ENCODE measurements at regions not wholly inside any gene's neighbourhood (a gene's known extent, or its start where the extent isn't known, plus 50 kb on each side); places are given as distances from the start of the nearest gene placed in this dataset.
"Not testable (repeated sequence)": the region's sequence is repeated elsewhere in the genome, so short reads cannot be mapped to it uniquely, and the experiment has no call there.

GRCh38 chr2:89840175-89840574, 1148.7 kb downstream of the RPIA start:
- H3K27me3 Mint-ChIP-seq; H3K4me3 Mint-ChIP-seq; DNase-seq; H3K27ac Mint-ChIP-seq; H3K4me1 Mint-ChIP-seq; intact Hi-C loops (cut with DNase I, micrococcal nuclease); ATAC-seq; CTCF ChIA-PET; POLR2A ChIA-PET: not testable (repeated sequence)
- H3K9me3 Mint-ChIP-seq (ENCODE audit: low read depth), result peaks cover 35% of the 10 kb centered on the region
- peaks cover 26% of the 10 kb centered on the region for H3K36me3 Mint-ChIP-seq (ENCODE audit: low read depth)

DNA sequence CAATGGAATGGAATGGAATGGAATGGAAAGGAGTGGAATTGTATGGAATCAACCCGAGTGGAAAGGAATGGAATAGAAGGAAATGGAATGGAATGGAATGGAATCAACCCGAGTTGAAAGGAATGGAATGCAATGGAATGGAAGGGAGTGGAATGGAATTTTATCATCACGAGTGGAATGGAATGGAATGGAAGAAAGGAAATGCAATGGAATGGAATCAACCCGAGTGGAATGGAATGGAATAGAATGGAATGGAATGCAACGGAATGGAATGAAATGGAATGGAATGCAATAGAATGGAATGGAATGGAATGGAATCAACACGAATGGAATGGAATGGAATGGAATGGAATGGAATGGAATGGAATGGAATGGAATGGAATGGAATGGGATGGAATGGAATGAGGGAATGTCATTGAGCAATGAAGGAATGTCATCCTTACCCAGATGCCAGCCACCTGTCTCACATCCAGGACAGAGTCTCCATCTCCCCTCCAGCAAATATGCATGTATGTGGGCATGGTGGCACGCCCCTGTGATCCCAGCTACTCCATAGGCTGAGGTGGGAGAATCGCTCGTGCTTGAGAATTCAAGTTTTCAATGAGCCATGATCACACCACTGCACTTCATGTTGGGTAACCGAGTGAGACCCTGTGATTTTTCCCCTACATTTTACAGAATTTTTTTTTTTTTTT, 1149.5 kb downstream of the RPIA start:
- CTCF ChIA-PET; POLR2A ChIA-PET; H3K27ac Mint-ChIP-seq; H3K4me3 Mint-ChIP-seq; ATAC-seq; intact Hi-C loops (cut with DNase I, micrococcal nuclease); H3K4me1 Mint-ChIP-seq; DNase-seq; H3K27me3 Mint-ChIP-seq: not testable (repeated sequence)
- Mint-ChIP-seq H3K9me3 (ENCODE audit: low read depth) (peaks cover 29% of the 10 kb centered on the region), H3K36me3 (ENCODE audit: low read depth) (peaks cover 23% of the 10 kb centered on the region)

DNA sequence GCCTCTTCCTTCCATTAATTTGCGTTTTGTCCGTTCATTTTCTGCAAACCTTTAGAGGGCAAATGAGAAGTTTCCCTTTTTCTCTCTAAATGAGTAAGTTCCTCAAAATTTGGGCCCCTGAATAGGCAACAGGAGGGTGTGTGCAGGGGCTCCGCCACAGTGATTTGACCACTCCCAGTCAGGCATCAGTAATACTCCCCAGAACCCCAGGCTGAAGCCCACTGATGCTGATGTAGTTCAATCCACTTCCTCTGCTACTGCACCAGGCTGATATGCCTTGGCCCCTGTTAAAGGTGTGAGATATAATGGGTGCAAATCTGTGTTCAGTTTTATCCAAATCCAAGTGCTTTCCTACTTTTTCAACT, 1150.0 kb downstream of the RPIA start:
- ChIA-PET CTCF (no interaction called here), POLR2A (no interaction called here)
- peaks cover 25% of the 10 kb centered on the region for H3K9me3 Mint-ChIP-seq (ENCODE audit: low read depth)
- intact Hi-C loops (cut with DNase I, micrococcal nuclease), result no loop called here
- no peak overlapping the region for H3K4me3 Mint-ChIP-seq
- H3K27ac Mint-ChIP-seq, result no peak overlapping the region
- peaks cover 19% of the 10 kb centered on the region for H3K36me3 Mint-ChIP-seq (ENCODE audit: low read depth)
- H3K27me3 Mint-ChIP-seq, result no peaks in the 10 kb centered on the region
- DNase-seq (no peak), ATAC-seq (no peak)
- H3K4me1 Mint-ChIP-seq, result no peaks in the 10 kb centered on the region

DNA sequence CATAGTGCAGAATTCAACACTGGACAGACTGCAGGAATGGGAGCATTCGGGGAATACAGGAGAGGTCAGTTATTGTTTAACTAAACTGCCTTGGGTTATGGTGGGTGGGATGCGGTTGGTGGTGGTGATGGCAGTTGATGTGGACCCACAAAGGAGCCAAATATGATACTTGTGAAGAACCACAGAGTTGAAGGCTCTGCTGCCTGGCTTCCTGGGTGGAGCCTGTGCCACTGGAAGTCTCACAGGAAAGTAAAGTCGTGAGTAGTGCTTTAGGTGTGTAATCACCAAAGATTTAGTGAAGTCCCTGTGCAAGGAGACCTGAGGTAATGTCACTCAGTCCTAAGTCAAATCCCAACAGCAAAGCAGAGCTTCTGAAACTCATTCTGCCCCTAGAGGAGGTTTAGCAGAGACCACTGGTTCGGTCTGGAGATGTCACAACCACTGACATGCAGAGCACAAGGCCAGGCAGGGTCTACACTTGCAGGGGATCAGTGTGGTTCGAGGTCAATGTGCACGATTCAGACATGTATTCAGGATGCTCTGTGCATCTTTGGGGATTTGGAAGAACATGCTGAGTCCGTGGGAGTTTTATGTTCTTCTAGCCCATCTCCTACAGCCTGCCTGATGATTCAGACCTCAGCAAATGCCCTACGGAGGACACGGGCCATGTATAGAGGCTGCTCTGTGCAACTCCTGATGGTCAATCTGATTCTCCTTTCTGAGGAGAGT, 1150.9 kb downstream of the RPIA start:
- H3K27ac Mint-ChIP-seq, result no peak overlapping the region
- H3K4me1 Mint-ChIP-seq, result no peaks in the 10 kb centered on the region
- H3K27me3 Mint-ChIP-seq, result no peaks in the 10 kb centered on the region
- intact Hi-C loops (cut with DNase I, micrococcal nuclease), result no loop called here
- peaks cover 14% of the 10 kb centered on the region for H3K36me3 Mint-ChIP-seq (ENCODE audit: low read depth)
- ChIA-PET CTCF (no interaction called here), POLR2A (no interaction called here)
- no peak overlapping the region for H3K4me3 Mint-ChIP-seq
- peaks cover 19% of the 10 kb centered on the region for H3K9me3 Mint-ChIP-seq (ENCODE audit: low read depth)
- DNase-seq (no peak), ATAC-seq (no peak)

DNA sequence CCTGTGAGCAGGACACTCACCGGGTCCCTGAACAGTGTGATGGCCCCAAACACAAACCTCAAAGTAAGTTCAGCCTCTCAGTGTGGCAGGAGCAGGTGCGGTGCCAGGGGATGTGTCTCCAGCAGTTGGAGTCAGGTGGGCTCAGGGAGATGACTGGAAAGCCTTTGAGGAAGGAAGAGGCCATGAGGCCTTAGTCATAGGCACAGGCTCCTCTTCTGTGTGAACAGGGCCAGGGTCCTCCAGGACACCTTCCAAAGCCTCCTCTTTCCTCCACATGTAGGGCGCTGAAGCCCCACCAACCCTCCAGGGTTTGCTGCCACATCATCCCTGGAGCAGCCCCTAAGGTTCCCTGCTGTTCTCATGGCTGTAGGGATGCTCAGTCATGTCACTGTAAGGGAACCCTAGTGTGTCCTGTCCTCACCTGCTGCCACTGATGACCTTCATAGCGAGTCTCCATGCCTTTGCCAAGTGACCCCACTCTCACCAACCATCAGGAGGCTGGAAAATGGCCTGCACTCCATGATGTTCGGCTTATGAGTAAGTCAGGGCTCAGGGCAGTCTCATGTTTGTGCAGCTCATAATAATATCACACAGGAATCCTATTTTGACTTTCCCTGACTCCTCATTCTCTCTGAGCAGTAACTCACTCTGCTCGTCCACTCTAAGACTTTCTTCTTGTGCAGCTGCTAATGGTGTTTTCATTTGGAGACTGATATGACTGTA, 1152.9 kb downstream of the RPIA start:
- no peak for ATAC-seq
- Mint-ChIP-seq H3K27ac (no peak overlapping the region), H3K4me3 (no peak overlapping the region), H3K27me3 (peaks cover 2% of the 10 kb centered on the region), H3K9me3 (ENCODE audit: low read depth) (peaks cover 19% of the 10 kb centered on the region), H3K4me1 (no peaks in the 10 kb centered on the region), H3K36me3 (ENCODE audit: low read depth) (peaks cover 7% of the 10 kb centered on the region)
- ChIA-PET CTCF (no interaction called here), POLR2A (no interaction called here)
- DNase-seq, result no peak
- intact Hi-C loops (cut with DNase I, micrococcal nuclease), result no loop called here

DNA sequence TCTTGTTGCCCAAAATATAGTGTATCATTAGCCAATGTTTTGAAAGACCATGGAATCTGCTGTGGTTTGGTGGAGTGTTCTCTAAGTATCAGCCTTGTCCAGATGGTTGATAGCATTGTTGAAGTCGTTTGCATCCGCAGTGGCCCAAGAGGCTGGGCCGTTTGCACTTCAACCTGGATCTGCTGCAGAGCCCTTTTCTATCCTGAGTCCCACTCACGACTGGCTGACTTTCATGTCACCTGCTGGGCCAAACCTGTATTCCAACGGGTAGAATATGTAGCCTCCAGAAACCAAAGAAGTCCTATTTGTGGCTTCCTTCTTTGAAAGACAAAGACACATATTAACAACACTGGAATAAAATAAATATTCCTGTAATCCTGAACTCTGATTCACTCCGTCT, 1154.1 kb downstream of the RPIA start:
- DNase-seq, result no peak
- ATAC-seq, result no peak
- H3K27me3 Mint-ChIP-seq, result peaks cover 2% of the 10 kb centered on the region
- POLR2A ChIA-PET, result no interaction called here
- H3K27ac Mint-ChIP-seq, result no peak overlapping the region
- H3K4me1 Mint-ChIP-seq, result no peaks in the 10 kb centered on the region
- CTCF ChIA-PET, result no interaction called here
- peaks cover 2% of the 10 kb centered on the region for H3K36me3 Mint-ChIP-seq (ENCODE audit: low read depth)
- intact Hi-C loops (cut with DNase I, micrococcal nuclease), result no loop called here
- H3K9me3 Mint-ChIP-seq (ENCODE audit: low read depth), result peaks cover 11% of the 10 kb centered on the region
- H3K4me3 Mint-ChIP-seq, result no peak overlapping the region

- Mint-ChIP-seq H3K27me3 (peaks cover 2% of the 10 kb centered on the region), H3K9me3 (ENCODE audit: low read depth) (no peaks in the 10 kb centered on the region), H3K4me1 (no peaks in the 10 kb centered on the region), H3K27ac (no peak overlapping the region), H3K36me3 (ENCODE audit: low read depth) (no peaks in the 10 kb centered on the region), H3K4me3 (no peak overlapping the region)
- DNase-seq, result no peak
- ChIA-PET POLR2A (no interaction called here), CTCF (no interaction called here)
- intact Hi-C loops (cut with DNase I, micrococcal nuclease), result no loop called here
- ATAC-seq, result no peak
These were observed 1156.6 kb downstream of the RPIA start for GRCh38 chr2:89848114-89848513.

DNA sequence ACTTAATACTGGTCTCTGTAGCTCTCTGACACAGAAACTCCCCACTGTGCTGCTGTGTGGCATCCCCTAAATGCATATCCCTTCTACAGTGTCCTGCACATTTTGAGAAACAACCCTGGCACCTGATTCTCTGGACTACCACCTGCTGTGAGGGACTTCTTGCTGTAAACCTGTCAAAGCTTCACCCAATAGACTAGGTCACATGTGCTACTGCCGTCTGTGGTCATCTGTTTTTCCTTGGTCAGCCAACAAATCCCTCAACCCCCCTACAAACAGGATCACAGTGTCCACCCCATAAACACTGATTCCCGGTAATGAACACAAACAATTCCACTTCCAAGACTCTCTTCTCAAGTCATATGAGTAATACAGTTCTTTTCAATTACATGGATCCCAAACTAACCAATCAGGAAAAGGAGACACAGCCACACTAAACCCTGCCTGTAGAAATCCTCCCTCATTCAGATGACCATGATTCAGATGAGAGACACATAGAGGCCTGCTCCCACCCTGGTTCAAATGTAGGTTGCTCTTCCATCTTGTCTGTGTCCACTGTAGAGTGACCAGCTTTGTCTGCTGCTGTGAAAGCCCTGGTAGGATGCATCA, 1157.4 kb downstream of the RPIA start:
- intact Hi-C loops (cut with DNase I, micrococcal nuclease), result no loop called here
- DNase-seq (no peak), ATAC-seq (no peak)
- Mint-ChIP-seq H3K4me3 (no peak overlapping the region), H3K27ac (no peak overlapping the region), H3K36me3 (ENCODE audit: low read depth) (no peaks in the 10 kb centered on the region), H3K4me1 (no peaks in the 10 kb centered on the region), H3K9me3 (ENCODE audit: low read depth) (no peaks in the 10 kb centered on the region), H3K27me3 (peaks cover 2% of the 10 kb centered on the region)
- ChIA-PET CTCF (no interaction called here), POLR2A (no interaction called here)

- H3K4me3 Mint-ChIP-seq, result no peak overlapping the region
- no peak for ATAC-seq
- intact Hi-C loops (cut with DNase I, micrococcal nuclease), result no loop called here
- CTCF ChIA-PET, result no interaction called here
- POLR2A ChIA-PET, result no interaction called here
- no peak for DNase-seq
- H3K27me3 Mint-ChIP-seq, result peaks cover 2% of the 10 kb centered on the region
- H3K9me3 Mint-ChIP-seq (ENCODE audit: low read depth), result no peaks in the 10 kb centered on the region
- no peak overlapping the region for H3K27ac Mint-ChIP-seq
- H3K36me3 Mint-ChIP-seq (ENCODE audit: low read depth), result no peaks in the 10 kb centered on the region
- no peaks in the 10 kb centered on the region for H3K4me1 Mint-ChIP-seq
These were observed 1158.3 kb downstream of the RPIA start for GRCh38 chr2:89849731-89850130.

GRCh38 chr2:89850481-89850880, 1159.0 kb downstream of the RPIA start:
- Mint-ChIP-seq H3K4me1 (no peaks in the 10 kb centered on the region), H3K4me3 (no peak overlapping the region), H3K27me3 (peaks cover 2% of the 10 kb centered on the region), H3K9me3 (ENCODE audit: low read depth) (no peaks in the 10 kb centered on the region), H3K27ac (no peak overlapping the region), H3K36me3 (ENCODE audit: low read depth) (no peaks in the 10 kb centered on the region)
- DNase-seq (no peak), ATAC-seq (no peak)
- ChIA-PET CTCF (no interaction called here), POLR2A (no interaction called here)
- intact Hi-C loops (cut with DNase I, micrococcal nuclease), result no loop called here

DNA sequence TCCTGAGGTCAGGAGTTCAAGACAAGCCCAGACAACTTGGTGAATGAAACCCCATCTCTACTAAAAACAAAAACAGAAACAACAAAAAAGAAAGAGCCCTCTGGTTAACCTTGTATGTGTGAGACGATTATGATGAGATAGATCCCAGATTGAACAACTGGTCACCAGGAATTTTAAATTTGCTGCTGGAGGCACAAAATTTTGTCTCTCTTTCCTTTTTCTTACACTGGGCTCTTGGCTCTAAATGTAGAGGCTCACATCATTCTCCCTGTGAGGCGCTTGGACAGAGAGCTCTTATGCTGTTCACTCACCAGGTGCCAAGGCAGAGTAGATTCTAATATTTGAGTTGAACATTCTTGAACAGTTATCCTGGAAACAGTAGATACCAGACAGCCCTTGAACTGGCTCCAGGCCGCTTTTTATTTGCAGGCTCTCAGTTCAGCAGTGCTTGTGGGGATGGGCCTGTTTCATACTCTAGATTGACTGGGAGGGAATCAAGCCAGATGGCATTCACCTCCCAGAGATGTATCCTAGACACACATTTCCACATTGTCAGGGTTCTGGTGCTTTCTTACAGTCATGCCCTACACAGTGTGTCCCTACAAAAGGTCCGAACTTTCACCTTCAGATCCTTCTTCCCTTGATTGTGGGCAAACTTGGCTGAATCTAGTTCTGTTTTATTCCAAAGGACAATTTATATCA, 1159.6 kb downstream of the RPIA start:
- H3K4me3 Mint-ChIP-seq, result no peak overlapping the region
- ChIA-PET POLR2A (no interaction called here), CTCF (no interaction called here)
- H3K27me3 Mint-ChIP-seq, result peaks cover 2% of the 10 kb centered on the region
- no peaks in the 10 kb centered on the region for H3K4me1 Mint-ChIP-seq
- DNase-seq, result no peak
- H3K36me3 Mint-ChIP-seq (ENCODE audit: low read depth), result no peaks in the 10 kb centered on the region
- no peak overlapping the region for H3K27ac Mint-ChIP-seq
- H3K9me3 Mint-ChIP-seq (ENCODE audit: low read depth), result no peaks in the 10 kb centered on the region
- ATAC-seq, result no peak
- intact Hi-C loops (cut with DNase I, micrococcal nuclease), result no loop called here

DNA sequence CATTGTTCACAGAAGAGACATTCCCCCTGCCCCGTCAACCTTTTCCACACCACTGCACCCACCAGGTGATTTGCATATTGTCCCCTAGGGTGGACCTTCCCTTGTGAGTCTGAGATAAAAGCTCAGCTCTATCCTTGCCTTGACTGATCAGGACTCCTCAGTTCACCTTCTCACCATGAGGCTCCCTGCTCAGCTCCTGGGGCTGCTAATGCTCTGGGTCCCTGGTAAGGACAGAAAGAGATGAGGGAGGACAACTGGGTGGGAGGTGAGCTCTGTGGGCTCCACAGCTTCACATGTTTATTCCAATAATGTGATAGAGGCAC, 1160.1 kb downstream of the RPIA start:
- DNase-seq (no peak), ATAC-seq (no peak)
- Mint-ChIP-seq H3K27ac (no peak overlapping the region), H3K9me3 (ENCODE audit: low read depth) (no peaks in the 10 kb centered on the region), H3K36me3 (ENCODE audit: low read depth) (no peaks in the 10 kb centered on the region), H3K4me1 (no peaks in the 10 kb centered on the region), H3K4me3 (no peak overlapping the region), H3K27me3 (peaks cover 2% of the 10 kb centered on the region)
- ChIA-PET CTCF (no interaction called here), POLR2A (no interaction called here)
- intact Hi-C loops (cut with DNase I, micrococcal nuclease), result no loop called here

All from activated CD4-positive, alpha-beta T cell treated with anti-CD3 and anti-CD28 coated beads for 36 hours (primary cell).